HuH-7.5 (cell line): ENCODE measurements at regions not wholly inside any gene's neighbourhood (a gene's known extent, or its start where the extent isn't known, plus 50 kb on each side); places are given as distances from the start of the nearest gene placed in this dataset.

Experiments
- DNase-seq: peaks from one replicate; pipeline ENCODE4 v3.0.0; 2011; ENCODE audit warnings: low spot score

DNA sequence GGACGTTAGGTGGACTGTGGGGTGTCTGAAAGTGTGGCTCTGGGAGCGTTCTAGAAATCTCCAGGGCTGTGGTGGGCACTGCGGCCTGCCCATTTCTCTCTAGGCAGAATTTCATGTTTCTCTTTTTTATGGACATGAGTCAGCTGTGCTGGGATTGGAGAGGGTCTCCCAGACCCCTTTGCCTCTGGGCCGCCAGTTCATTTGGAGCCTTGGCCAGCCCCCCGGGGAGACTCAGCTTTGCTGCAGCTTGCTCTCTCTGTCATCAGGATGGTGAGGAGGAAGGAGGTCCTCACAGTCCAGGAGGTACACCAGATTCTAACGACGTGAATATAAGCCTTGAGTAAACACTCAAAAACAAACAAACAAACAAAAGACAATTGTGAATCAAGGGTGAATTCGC is 149.6 kb upstream of the RGMA start:
- no peak for DNase-seq

DNA sequence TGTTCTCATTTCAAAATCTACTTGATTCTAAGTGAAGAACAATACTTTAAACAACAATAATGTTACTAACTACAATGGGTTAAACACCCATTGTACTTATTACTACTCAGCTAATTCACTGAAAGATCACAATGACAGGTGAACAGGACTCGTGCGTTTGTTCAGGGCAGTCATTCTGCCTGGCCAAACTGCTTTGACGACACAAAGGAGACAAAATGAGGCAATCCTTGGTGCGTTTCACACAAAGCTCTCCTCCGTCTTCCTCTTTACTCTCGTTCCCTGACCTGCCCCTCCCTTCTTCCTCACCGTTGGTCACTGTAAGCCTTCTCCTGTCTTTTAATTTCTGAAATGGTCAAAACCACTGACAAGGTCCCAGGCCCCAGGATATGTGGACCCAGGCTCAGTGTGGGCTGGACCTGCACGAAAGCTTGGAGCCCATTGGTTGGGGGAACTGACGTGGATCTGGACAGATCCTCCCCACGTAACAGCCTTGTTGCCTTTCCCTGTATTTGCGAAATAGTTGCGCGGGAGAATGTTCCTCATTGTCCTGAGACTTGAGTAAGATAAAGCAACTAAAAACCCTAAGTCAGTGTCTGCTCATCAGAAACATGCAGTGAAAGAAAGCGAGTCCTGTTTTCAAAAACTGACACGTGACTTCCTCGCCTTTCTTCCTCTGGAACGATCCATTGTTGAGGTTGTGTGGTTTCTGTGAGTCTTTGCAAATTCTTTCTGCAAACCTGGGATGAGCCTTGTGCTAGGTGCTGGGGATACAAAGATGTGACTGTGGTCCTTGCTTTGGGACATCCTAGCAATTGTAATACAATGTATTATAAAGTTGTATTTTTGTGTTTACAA is 147.1 kb upstream of the RGMA start:
- DNase-seq: no peak

GRCh38 chr15:93235269-93235668 is 146.3 kb upstream of the RGMA start:
- DNase-seq: no peak

- DNase-seq: no peak
These were observed 144.7 kb upstream of the RGMA start for GRCh38 chr15:93233710-93234109.

DNA sequence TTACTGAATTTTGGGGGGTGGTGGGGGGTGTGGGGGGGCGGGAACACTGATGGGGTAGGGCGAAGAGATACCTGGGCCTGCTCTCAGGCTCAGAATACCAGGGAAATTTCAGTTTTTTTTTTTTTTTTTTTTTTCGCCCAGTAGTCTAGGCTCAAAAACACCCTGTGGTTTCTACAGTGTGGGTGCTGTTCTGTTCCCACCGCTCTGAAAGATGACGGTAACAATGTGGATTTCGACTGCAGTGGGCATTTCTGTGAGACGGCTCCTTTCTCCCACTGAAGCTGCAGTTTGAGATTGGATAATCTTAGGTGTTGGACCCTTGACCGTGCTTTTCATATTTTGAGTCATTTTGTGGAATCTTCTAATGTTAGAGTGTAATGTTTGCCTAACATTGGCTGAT is 143.8 kb upstream of the RGMA start:
- no peak for DNase-seq

- no peak for DNase-seq
These were observed 143.0 kb upstream of the RGMA start for GRCh38 chr15:93231994-93232393.

DNA sequence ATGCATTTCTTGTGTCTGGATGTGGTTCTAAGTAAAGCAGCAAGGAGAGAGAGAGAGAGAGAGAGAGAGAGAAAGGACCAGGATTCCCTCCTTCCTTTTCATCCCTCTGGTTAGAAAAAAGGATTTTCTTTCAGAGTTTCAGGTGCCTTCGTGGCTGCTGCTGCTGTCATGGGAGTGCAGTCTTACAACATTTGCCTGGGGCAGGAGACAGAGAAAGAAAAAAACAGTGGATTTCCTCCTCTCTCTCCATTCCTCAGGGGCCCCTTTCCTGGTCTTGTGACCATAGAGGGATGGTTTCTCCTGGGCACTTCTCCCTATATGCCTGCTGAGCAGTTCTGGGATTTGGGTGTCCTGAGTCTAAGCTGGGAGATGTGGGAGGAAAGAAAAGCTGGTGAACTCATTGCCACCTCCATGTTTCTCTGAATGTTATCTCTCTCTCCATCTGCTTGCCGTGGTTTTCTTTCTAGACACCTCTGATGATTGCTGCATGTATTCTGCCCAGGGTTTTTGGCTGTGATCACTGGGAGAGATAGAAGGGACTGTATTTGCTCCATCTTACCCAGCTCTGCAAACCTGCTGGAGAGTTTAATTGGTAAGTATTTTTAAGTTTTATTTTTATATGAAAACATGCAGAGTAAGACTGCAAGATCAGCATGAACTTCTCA is 142.4 kb upstream of the RGMA start:
- DNase-seq: no peak

- DNase-seq: no peak
These were observed 139.5 kb upstream of the RGMA start for GRCh38 chr15:93228546-93228945.

GRCh38 chr15:93223803-93224202 is 134.8 kb upstream of the RGMA start:
- no peak for DNase-seq

GRCh38 chr15:93221759-93222158 is 132.7 kb upstream of the RGMA start:
- no peak for DNase-seq

GRCh38 chr15:93219859-93220420 is 130.9 kb upstream of the RGMA start:
- no peak for DNase-seq

GRCh38 chr15:93217343-93217742 is 128.3 kb upstream of the RGMA start:
- DNase-seq: no peak

DNA sequence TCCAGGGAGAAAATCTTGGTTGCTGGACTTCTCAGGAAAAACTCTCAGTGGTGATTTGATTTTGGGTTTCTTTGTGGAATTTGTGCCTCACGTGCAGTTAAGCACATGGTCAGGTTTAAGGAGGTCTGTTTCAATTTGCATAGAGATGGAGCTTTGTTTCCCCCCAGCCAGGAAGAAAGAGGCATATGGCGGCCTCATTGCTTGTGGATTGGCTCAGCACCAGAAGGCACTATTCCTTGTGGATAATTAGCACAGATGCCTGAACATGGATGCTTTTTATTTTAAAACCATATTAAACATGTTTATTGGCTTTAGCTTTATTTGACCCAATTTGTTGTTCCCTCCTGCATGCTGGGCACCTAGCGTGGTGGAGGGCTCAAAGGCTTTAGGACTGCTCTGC is 125.1 kb upstream of the RGMA start:
- no peak for DNase-seq

- no peak for DNase-seq
These were observed 124.3 kb upstream of the RGMA start for GRCh38 chr15:93213281-93213680.

- DNase-seq: no peak
These were observed 123.6 kb upstream of the RGMA start for GRCh38 chr15:93212578-93212977.

DNA sequence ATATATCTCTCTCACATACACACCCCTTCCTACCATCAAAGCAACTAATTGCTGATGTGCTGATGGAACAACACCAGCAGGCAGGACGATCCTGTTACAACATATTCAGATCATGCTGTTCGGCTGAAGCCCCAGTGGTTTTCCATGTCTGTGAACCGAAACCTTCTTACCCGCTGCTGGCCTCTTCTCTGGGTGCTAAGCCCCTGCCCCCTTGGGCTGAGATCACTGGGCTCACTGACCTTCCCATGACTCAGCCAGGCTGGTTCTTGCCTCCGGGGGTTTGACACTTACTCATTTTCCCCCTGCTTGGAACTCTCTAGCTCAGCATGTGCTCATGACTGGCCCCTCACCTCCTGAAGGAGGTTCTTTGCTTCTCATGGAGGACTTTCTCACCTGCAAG is 122.0 kb upstream of the RGMA start:
- DNase-seq: no peak

GRCh38 chr15:93209690-93210445 is 120.9 kb upstream of the RGMA start:
- DNase-seq: no peak

GRCh38 chr15:93206893-93207292 is 117.9 kb upstream of the RGMA start:
- DNase-seq: no peak

- DNase-seq: no peak
These were observed 116.4 kb upstream of the RGMA start for GRCh38 chr15:93205413-93205812.

DNA sequence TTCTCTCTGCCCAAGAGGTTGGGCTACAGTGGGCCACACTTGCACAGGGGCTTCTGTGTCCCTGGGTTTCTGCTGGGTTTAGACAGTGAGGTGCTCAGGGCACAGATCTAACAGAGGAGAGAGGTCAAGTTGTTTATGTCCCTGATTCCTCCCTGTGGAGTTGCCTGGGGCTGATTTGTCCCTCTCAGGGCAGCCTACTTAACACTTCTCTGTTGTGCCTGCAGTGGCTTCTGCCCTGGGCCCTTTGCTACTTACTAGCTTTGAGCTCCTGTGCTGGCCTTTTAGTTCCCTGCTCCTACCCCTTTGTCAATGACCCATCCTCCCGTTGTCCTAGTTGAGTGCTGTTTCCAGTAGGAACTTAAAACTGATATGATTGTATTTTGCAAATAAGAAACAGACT is 114.0 kb upstream of the RGMA start:
- DNase-seq: no peak

- no peak for DNase-seq
These were observed 113.4 kb upstream of the RGMA start for GRCh38 chr15:93202405-93202804.

- DNase-seq: no peak
These were observed 112.9 kb upstream of the RGMA start for GRCh38 chr15:93201940-93202339.

DNA sequence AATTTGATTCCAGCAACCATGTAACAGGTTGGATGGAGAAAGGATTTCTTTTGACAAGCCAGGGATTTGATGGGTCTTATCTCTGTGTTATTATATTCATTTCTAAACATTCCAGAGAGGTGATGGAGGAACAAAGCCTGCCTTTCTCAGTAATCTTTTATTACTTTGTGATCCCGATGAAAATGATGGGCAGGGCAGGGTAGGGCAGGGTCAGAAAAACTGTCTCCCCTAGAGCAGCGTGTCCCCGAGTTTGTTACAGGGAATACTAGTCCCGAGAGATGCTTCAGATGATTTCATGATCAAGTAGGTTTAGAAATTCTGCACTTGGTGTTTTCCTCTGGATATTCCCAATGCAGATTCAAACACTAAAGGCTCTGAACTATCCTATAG is 111.8 kb upstream of the RGMA start:
- DNase-seq: no peak
